IMR-90 (cell line): ENCODE measurements at regions not wholly inside any gene's neighbourhood (a gene's known extent, or its start where the extent isn't known, plus 50 kb on each side); places are given as distances from the start of the nearest gene placed in this dataset.

Experiments used
- ATAC-seq: fragments of 200-7000 bp; cut with Tn5 transposase; 2 replicates; pipeline ENCODE4 v1.9.1; 2020; ENCODE audit warnings: low read depth, mild to moderate bottlenecking, moderate library complexity
- BruUV-seq: library from RNA; stranded (reverse); fragments of 400-500 nt; replicated peaks from 2 replicates; lab custom pipeline; 2021; lab: Mats Ljungman, UMichigan
- CTCF ChIA-PET: fragments of 300-600 bp; formaldehyde crosslinking; extraction: SDS; loops from one replicate; lab custom pipeline; 2021; ENCODE audit warnings: antibody characterized with exemption; lab: Yijun Ruan, JAX
- POLR2A ChIA-PET: fragments of 300-600 bp; sonication (Branson Sonifier 250); formaldehyde crosslinking; loops from one replicate; lab custom pipeline; 2022; ENCODE audit warnings: antibody characterized with exemption; ENCODE audit not compliant: unreplicated experiment; lab: Charles Lee
- DNase-seq: peaks from one replicate; pipeline ENCODE4 v3.0.0; 2013
- H2AFZ ChIP-seq: replicated peaks from 2 replicates; pipeline ENCODE3; 2013; ENCODE audit warnings: low read length, mild to moderate bottlenecking; ENCODE audit not compliant: poor library complexity
- H2AK5ac ChIP-seq: 2 replicates; pipeline ENCODE4 v1.6.1; 2013; ENCODE audit warnings: low read depth, low read length, inconsistent platforms
- H2AK9ac ChIP-seq: replicated peaks from 2 replicates; pipeline ENCODE3; 2013; ENCODE audit warnings: mild to moderate bottlenecking, low read depth, low read length, moderate library complexity; ENCODE audit not compliant: poor library complexity
- H2BK120ac ChIP-seq: 2 replicates; pipeline ENCODE4 v1.6.1; 2013; ENCODE audit warnings: low read depth, low read length, inconsistent platforms
- H2BK15ac ChIP-seq: 3 replicates; pipeline ENCODE4 v1.6.1; 2013; ENCODE audit warnings: low read depth, low read length, inconsistent platforms
- H2BK20ac ChIP-seq: 2 replicates; pipeline ENCODE4 v1.6.1; 2013; ENCODE audit warnings: low read depth, mild to moderate bottlenecking, inconsistent platforms, low read length, moderate library complexity
- H2BK5ac ChIP-seq: 2 replicates; pipeline ENCODE4 v1.6.1; 2013; ENCODE audit warnings: mild to moderate bottlenecking, low read depth, low read length, inconsistent platforms; ENCODE audit not compliant: poor library complexity, severe bottlenecking
- H3K14ac ChIP-seq: replicated peaks from 2 replicates; pipeline ENCODE4 v1.6.1; 2013; ENCODE audit warnings: low read depth, low read length, inconsistent platforms
- H3K18ac ChIP-seq: 2 replicates; pipeline ENCODE4 v1.6.1; 2013; ENCODE audit warnings: low read depth, low read length, control low read depth
- H3K23ac ChIP-seq: 2 replicates; pipeline ENCODE4 v1.6.1; 2013; ENCODE audit warnings: low read depth, low read length, inconsistent platforms
- H3K27ac ChIP-seq: 2 replicates; pipeline ENCODE4 v1.5.1; 2013; ENCODE audit warnings: mild to moderate bottlenecking, control low read depth, low read length; ENCODE audit not compliant: insufficient read depth
- H3K27me3 ChIP-seq: 2 replicates; pipeline ENCODE4 v1.6.1; 2013; ENCODE audit warnings: low read length; ENCODE audit not compliant: control insufficient read depth, insufficient read depth
- H3K36me3 ChIP-seq: 2 replicates; pipeline ENCODE4 v1.6.1; 2013; ENCODE audit warnings: low read length, mixed read lengths; ENCODE audit not compliant: control insufficient read depth, insufficient read depth
- H3K4ac ChIP-seq: 2 replicates; pipeline ENCODE4 v1.6.1; 2013; ENCODE audit warnings: low read depth, low read length, inconsistent platforms
- H3K4me1 ChIP-seq: 2 replicates; pipeline ENCODE4 v1.6.1; 2013; ENCODE audit warnings: low read length, mixed read lengths; ENCODE audit not compliant: control insufficient read depth, insufficient read depth
- H3K4me2 ChIP-seq: 2 replicates; pipeline ENCODE4 v1.6.1; 2013; ENCODE audit warnings: low read depth, mild to moderate bottlenecking, control low read depth, low read length, moderate library complexity
- H3K4me3 ChIP-seq: 2 replicates; pipeline ENCODE4 v1.5.1; 2013; ENCODE audit warnings: low read depth, mild to moderate bottlenecking, control low read depth, low read length, moderate library complexity; ENCODE audit not compliant: insufficient read depth
- H3K56ac ChIP-seq: 2 replicates; pipeline ENCODE4 v1.6.1; 2013; ENCODE audit warnings: low read length, inconsistent platforms; ENCODE audit not compliant: insufficient read depth; ENCODE audit errors: extremely low read depth
- H3K79me1 ChIP-seq, 2 experiments: 2 replicates each; pipeline ENCODE4 v1.6.1; 2013; ENCODE audit warnings: low read length in 2 of 2, inconsistent platforms in 1 of 2, low read depth in 1 of 2
- H3K9ac ChIP-seq: 2 replicates; pipeline ENCODE4 v1.6.1; 2013; ENCODE audit warnings: low read depth, low read length, control low read depth
- H3K9me1 ChIP-seq: 2 replicates; pipeline ENCODE4 v1.6.1; 2013; ENCODE audit warnings: low read length, inconsistent platforms; ENCODE audit not compliant: insufficient read depth
- H3K9me3 ChIP-seq: 2 replicates; pipeline ENCODE4 v1.6.1; 2013; ENCODE audit warnings: low read length; ENCODE audit not compliant: control insufficient read depth, insufficient read depth
- H4K20me1 ChIP-seq: 2 replicates; pipeline ENCODE4 v1.6.1; 2013; ENCODE audit warnings: low read length, inconsistent platforms; ENCODE audit not compliant: insufficient read depth
- H4K5ac ChIP-seq: 2 replicates; pipeline ENCODE4 v1.6.1; 2013; ENCODE audit warnings: mild to moderate bottlenecking, low read depth, low read length, control low read depth
- H4K8ac ChIP-seq, 2 experiments: 2 replicates each; pipeline ENCODE4 v1.6.1; 2013; ENCODE audit warnings: low read depth in 2 of 2, low read length in 2 of 2, control low read depth in 1 of 2, inconsistent platforms in 1 of 2
- H4K91ac ChIP-seq: 2 replicates; pipeline ENCODE4 v1.6.1; 2013; ENCODE audit warnings: low read depth, low read length, inconsistent platforms; ENCODE audit not compliant: insufficient read depth
- BHLHE40 ChIP-seq: fragments of 150-350 bp; IDR thresholded peaks from 2 replicates; pipeline ENCODE4 v1.6.1; 2016; ENCODE audit warnings: mild to moderate bottlenecking, low read depth, low read length
- FOS ChIP-seq: fragments of 150-350 bp; IDR thresholded peaks from 2 replicates; pipeline ENCODE4 v1.6.1; 2016; ENCODE audit warnings: low read depth, low read length
- MAZ ChIP-seq: IDR thresholded peaks from 2 replicates; pipeline ENCODE4 v1.6.1; 2012; ENCODE audit warnings: low read depth, mild to moderate bottlenecking, low read length, improper control_type of control experiment, moderate library complexity, borderline replicate concordance
- POLR2A ChIP-seq: IDR thresholded peaks from 2 replicates; pipeline ENCODE4 v1.6.1; 2012; ENCODE audit warnings: mild to moderate bottlenecking, low read depth, low read length
- SMC3 ChIP-seq: fragments of 150-350 bp; IDR thresholded peaks from 2 replicates; pipeline ENCODE4 v1.6.1; 2016; ENCODE audit warnings: low read depth, mild to moderate bottlenecking, antibody characterized with exemption, low read length, moderate library complexity
- USF2 ChIP-seq: fragments of 150-350 bp; IDR thresholded peaks from 2 replicates; pipeline ENCODE4 v1.6.1; 2017; ENCODE audit warnings: mild to moderate bottlenecking, antibody characterized with exemption, low read length, low read depth
- WGBS, 2 experiments: methylation state at CpG; one replicate each; pipeline versions ENCODE4 v1.1.5 to v1.1.7; 2013; ENCODE audit warnings: missing lambda C conversion rate in 2 of 2; ENCODE audit not compliant: insufficient read length in 1 of 2; ENCODE audit errors: extremely low coverage in 2 of 2; 5-methylcytosine and 5-hydroxymethylcytosine counted together
- dilution Hi-C: fragments of 300-500 bp; cut with HindIII; formaldehyde crosslinking; loops from one replicate; pipeline ENCODE4 v1.14.3; 2018; ENCODE audit warnings: low sequenced_read_pairs; ENCODE audit not compliant: unreplicated experiment
- in situ Hi-C: fragments of 300-500 bp; cut with MboI; formaldehyde crosslinking; loops from 3 replicates; pipeline ENCODE4 v1.14.3; 2019; ENCODE audit warnings: low sequenced_read_pairs, inconsistent platforms, mixed read lengths
- intact Hi-C: fragments of 100-400 bp; cut with micrococcal nuclease; formaldehyde crosslinking; loops from 2 replicates; pipeline ENCODE4 v1.10.0; 2022

- DNase-seq (no peak), ATAC-seq (no peak)
- no TSS peak for BruUV-seq
- no peaks in the 10 kb centered on the region for H3K4me1 ChIP-seq
- no peak overlapping the region for H3K56ac ChIP-seq
- no CpG with 5 or more reads among the region's 3 CpGs for WGBS, 2 experiments
- H3K36me3 ChIP-seq: no peaks in the 10 kb centered on the region
- no peak overlapping the region for H3K18ac ChIP-seq
- no peak overlapping the region for H4K8ac ChIP-seq
- in situ Hi-C loops: no loop called here
- POLR2A ChIA-PET: no interaction called here
- H2AK9ac ChIP-seq: no peak overlapping the region
- no peak overlapping the region for H2AK5ac ChIP-seq
- H2BK5ac ChIP-seq: no peak overlapping the region
- no peak overlapping the region for H4K91ac ChIP-seq
- no peak overlapping the region for H3K27ac ChIP-seq
- CTCF ChIA-PET: no interaction called here
- dilution Hi-C loops: no loop called here
- H3K9me1 ChIP-seq: no peaks in the 10 kb centered on the region
- no peak overlapping the region for H2BK15ac ChIP-seq
- H2AFZ ChIP-seq: no peak overlapping the region
- no peak overlapping the region for H3K4me3 ChIP-seq
- H4K5ac ChIP-seq: no peak overlapping the region
- no peak overlapping the region for H3K9ac ChIP-seq
- no peaks in the 10 kb centered on the region for H4K20me1 ChIP-seq
- intact Hi-C loops: no loop called here
- H3K4ac ChIP-seq: no peak overlapping the region
- H3K79me1 ChIP-seq: no peaks in the 10 kb centered on the region
- no peak overlapping the region for H3K14ac ChIP-seq
- TF ChIP-seq BHLHE40 (no peak), FOS (no peak), SMC3 (no peak), USF2 (no peak), MAZ (no peak), POLR2A (no peak)
- no peak overlapping the region for H3K4me2 ChIP-seq
- no peak overlapping the region for H2BK20ac ChIP-seq
- no peak overlapping the region for H2BK120ac ChIP-seq
- H3K9me3 ChIP-seq: 0 out of 2 replicates have a peak, but pooled peaks cover 2% of the 10 kb centered on the region
- H3K27me3 ChIP-seq: no peaks in the 10 kb centered on the region
- no peak overlapping the region for H3K23ac ChIP-seq
Observed at GRCh38 chr1:73804935-73805334, 393.0 kb downstream of the LRRIQ3 start.
